GM21619 (cell line): ENCODE measurements at regions not wholly inside any gene's neighbourhood (a gene's known extent, or its start where the extent isn't known, plus 50 kb on each side); places are given as distances from the start of the nearest gene placed in this dataset.

Source experiments
- ATAC-seq: cut with Tn5 transposase; IDR thresholded peaks from one replicate; pipeline ENCODE4 v1.9.1; 2021; ENCODE audit not compliant: unreplicated experiment

DNA sequence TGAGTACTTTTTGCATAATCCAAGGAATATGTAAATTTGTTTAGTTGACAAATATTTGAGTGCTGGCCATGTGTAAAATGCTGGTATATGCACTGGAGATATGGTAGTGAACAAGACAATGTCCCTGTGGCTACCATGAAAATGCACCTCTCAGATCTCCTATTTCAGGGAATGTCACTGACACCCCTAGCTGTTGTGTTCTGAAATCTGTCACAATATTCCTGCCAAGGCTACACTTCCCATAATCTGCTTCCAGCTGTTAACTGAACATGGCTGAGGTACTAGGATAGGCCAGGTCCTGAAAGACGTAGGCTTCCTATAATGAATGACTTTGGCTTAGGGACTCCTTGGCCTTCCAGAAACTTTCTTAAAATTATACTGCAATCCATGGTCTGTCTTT is 197.8 kb downstream of the ZNF648 start:
- no peak for ATAC-seq

DNA sequence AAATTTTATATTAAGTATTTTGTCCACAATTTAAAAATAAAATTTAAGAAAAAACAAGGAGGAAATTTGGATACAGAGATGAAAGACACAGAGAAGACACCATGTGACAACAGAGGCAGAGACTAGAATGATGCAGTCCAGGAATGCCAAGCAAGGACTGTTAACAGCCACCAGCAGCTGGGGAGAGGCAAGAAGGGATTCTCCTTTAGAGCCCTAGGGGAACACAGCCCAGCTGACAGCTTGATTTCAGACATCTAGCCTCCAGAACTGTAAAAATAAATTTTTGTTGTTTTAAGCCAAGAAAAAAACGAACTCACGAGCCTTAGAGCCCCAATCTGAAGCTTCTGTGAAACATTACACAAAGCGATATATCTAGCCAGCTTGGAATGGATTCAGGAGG is 198.5 kb downstream of the ZNF648 start:
- no peak for ATAC-seq

DNA sequence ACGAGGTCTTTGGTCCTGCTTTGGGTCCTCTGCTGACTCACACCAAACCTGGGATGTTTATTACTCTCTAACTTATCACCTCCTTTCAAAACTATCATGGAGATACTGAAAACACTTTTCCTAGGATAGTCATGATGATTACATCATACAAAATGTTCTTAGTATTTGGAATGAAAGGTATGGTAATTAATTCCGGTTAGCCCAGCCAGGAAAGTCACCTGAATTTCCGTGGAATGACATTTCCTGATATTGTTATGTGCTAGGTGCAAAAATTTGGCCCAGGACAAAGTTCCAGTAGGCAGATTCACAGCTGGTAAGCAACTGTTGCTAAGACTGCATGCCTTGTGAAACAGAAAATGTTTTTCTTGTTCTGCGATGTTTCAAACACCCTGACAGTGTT is 203.4 kb downstream of the ZNF648 start:
- ATAC-seq: no peak
